ENCODE measurements at regions not wholly inside any gene's neighbourhood (a gene's known extent, or its start where the extent isn't known, plus 50 kb on each side); places are given as distances from the start of the nearest gene placed in this dataset.

- no peak for TF ChIP-seq CTCF (conservative IDR thresholded peaks at IDR 0.05)
- TF ChIP-seq ZFX (IDR thresholded peaks at IDR 0.05) = no peak
Measured at GRCh38 chr2:19560785-19561184, 202.4 kb upstream of the OSR1 start.

All from C4-2B (cell line).